Suprapubic skin (tissue), 4 donors: ENCODE measurements at regions not wholly inside any gene's neighbourhood (a gene's known extent, or its start where the extent isn't known, plus 50 kb on each side); places are given as distances from the start of the nearest gene placed in this dataset.

ENCODE experiments used
- POLR2A ChIP-seq, 2 donors: fragments of 450-650 bp; IDR thresholded peaks; one replicate each; pipeline ENCODE4 v1.6.1; 2017; ENCODE audit warnings: antibody characterized with exemption in 2 of 2, mild to moderate bottlenecking in 2 of 2, moderate library complexity in 2 of 2
- POLR2AphosphoS5 ChIP-seq, 3 donors: sonication (generic); formaldehyde crosslinking; IDR thresholded peaks; one replicate each; pipeline ENCODE4 v1.6.1; 2017; ENCODE audit warnings: antibody characterized with exemption in 3 of 3
- TF ChIP-seq, protein P1 (sequence below), 2 donors: fragments of 200-600 bp in 1 of 2; fragments of 450-650 bp in 1 of 2; sonication (generic) in 1 of 2; IDR thresholded peaks; one replicate each; pipeline ENCODE4 v1.5.1; 2016 to 2019; ENCODE audit warnings: antibody characterized with exemption in 2 of 2, mild to moderate bottlenecking in 1 of 2, moderate library complexity in 1 of 2

DNA sequence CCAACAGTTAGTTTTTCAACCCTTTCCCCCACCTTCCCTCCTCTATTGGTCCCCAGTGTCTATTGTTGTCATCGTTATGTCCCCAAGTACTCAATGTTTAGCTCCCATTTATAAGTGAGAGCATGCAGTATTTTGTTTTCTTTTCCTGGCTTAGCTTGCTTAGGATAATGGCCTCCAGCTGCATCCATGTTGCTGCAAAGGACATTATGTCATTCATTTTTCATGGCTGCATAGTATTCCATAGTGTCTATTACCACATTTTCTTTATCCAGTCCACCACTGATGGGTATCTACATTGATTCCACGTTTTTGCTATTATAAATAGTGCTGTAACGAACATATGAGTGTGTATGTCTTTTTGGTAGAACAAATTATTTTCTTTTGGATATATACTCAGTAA lies 55.3 kb upstream of the HIVEP1 start:
- TF ChIP-seq, protein P1, sequence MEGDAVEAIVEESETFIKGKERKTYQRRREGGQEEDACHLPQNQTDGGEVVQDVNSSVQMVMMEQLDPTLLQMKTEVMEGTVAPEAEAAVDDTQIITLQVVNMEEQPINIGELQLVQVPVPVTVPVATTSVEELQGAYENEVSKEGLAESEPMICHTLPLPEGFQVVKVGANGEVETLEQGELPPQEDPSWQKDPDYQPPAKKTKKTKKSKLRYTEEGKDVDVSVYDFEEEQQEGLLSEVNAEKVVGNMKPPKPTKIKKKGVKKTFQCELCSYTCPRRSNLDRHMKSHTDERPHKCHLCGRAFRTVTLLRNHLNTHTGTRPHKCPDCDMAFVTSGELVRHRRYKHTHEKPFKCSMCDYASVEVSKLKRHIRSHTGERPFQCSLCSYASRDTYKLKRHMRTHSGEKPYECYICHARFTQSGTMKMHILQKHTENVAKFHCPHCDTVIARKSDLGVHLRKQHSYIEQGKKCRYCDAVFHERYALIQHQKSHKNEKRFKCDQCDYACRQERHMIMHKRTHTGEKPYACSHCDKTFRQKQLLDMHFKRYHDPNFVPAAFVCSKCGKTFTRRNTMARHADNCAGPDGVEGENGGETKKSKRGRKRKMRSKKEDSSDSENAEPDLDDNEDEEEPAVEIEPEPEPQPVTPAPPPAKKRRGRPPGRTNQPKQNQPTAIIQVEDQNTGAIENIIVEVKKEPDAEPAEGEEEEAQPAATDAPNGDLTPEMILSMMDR (IDR thresholded peaks at IDR 0.05) = no peak
- no peak for TF ChIP-seq POLR2A (IDR thresholded peaks at IDR 0.05)
- no peak for TF ChIP-seq POLR2AphosphoS5 (IDR thresholded peaks at IDR 0.05)
